Neural progenitor cell (in vitro differentiated cells): ENCODE measurements at regions not wholly inside any gene's neighbourhood (a gene's known extent, or its start where the extent isn't known, plus 50 kb on each side); places are given as distances from the start of the nearest gene placed in this dataset.

ENCODE experiments used
- CTCF ChIP-seq: fragments of 200-600 bp; sonication (generic); IDR thresholded peaks from 2 replicates; pipeline ENCODE4 v1.5.1; 2017; ENCODE audit warnings: antibody characterized with exemption, mild to moderate bottlenecking
- EZH2 ChIP-seq: fragments of 200-600 bp; sonication (generic); IDR thresholded peaks from 2 replicates; pipeline ENCODE4 v1.6.1; 2017; ENCODE audit warnings: antibody characterized with exemption, mild to moderate bottlenecking, moderate library complexity
- EZH2phosphoT487 ChIP-seq: fragments of 200-600 bp; sonication (generic); IDR thresholded peaks from 2 replicates; pipeline ENCODE4 v1.6.1; 2017; ENCODE audit warnings: antibody characterized with exemption

GRCh38 chr16:64253096-64253495 is 868.8 kb downstream of the CDH11 start:
- TF ChIP-seq EZH2phosphoT487 (no peak), EZH2 (no peak), CTCF (no peak)
